Upper lobe of left lung (tissue), 4 donors: ENCODE measurements at regions not wholly inside any gene's neighbourhood (a gene's known extent, or its start where the extent isn't known, plus 50 kb on each side); places are given as distances from the start of the nearest gene placed in this dataset.

Experiments
- EP300 ChIP-seq, 4 donors: sonication (generic); formaldehyde crosslinking; IDR thresholded peaks; one replicate each; pipeline ENCODE4 v1.5.1; 2017; ENCODE audit warnings: antibody characterized with exemption in 4 of 4, control low read depth in 2 of 4
- POLR2A ChIP-seq, 4 donors: fragments of 450-650 bp; IDR thresholded peaks; one replicate each; pipeline ENCODE4 v1.5.1; 2016 to 2017; ENCODE audit warnings: antibody characterized with exemption in 4 of 4, mild to moderate bottlenecking in 2 of 4
- TF ChIP-seq, protein P1 (sequence below), 6 experiments: fragments of 450-650 bp in 4 of 6; fragments of 200-600 bp in 2 of 6; sonication (generic) in 2 of 6; IDR thresholded peaks; one replicate each; pipeline ENCODE4 v1.5.1; 2016 to 2019; ENCODE audit warnings: antibody characterized with exemption in 6 of 6

DNA sequence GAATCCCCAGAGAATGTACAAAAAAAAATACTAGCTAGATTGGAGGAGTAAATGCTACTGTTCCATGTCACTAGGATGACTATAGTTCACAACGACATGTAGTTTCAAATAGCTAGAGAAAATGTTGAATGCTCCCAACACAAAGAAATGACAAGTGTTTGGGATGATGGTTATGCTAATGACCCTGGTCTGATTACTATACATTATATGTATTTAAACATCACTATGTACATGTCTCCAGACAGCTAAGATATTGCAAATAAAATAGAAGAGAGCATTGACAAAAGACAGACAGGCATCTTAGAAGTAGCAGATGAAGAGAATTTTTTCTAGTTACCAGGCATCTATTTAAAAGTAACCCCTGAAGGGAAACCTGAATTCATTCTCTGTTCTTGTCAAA is 281.6 kb upstream of the SLC16A7 start:
- TF ChIP-seq POLR2A (IDR thresholded peaks at IDR 0.05) (no peak), EP300 (IDR thresholded peaks at IDR 0.05) (no peak)
- TF ChIP-seq, protein P1, sequence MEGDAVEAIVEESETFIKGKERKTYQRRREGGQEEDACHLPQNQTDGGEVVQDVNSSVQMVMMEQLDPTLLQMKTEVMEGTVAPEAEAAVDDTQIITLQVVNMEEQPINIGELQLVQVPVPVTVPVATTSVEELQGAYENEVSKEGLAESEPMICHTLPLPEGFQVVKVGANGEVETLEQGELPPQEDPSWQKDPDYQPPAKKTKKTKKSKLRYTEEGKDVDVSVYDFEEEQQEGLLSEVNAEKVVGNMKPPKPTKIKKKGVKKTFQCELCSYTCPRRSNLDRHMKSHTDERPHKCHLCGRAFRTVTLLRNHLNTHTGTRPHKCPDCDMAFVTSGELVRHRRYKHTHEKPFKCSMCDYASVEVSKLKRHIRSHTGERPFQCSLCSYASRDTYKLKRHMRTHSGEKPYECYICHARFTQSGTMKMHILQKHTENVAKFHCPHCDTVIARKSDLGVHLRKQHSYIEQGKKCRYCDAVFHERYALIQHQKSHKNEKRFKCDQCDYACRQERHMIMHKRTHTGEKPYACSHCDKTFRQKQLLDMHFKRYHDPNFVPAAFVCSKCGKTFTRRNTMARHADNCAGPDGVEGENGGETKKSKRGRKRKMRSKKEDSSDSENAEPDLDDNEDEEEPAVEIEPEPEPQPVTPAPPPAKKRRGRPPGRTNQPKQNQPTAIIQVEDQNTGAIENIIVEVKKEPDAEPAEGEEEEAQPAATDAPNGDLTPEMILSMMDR (IDR thresholded peaks at IDR 0.05) = no peak
